GM19025 (cell line): ENCODE measurements at regions not wholly inside any gene's neighbourhood (a gene's known extent, or its start where the extent isn't known, plus 50 kb on each side); places are given as distances from the start of the nearest gene placed in this dataset.

Experiments used
- ATAC-seq: cut with Tn5 transposase; IDR thresholded peaks from one replicate; pipeline ENCODE4 v1.9.1; 2021; ENCODE audit warnings: mild to moderate bottlenecking, low read depth, moderate library complexity; ENCODE audit not compliant: unreplicated experiment

- no peak for ATAC-seq
Measured at GRCh38 chr10:131644864-131645658, 255.7 kb upstream of the PPP2R2D start.

- ATAC-seq = no peak
Measured at GRCh38 chr10:131645756-131646155, 255.1 kb upstream of the PPP2R2D start.

- no peak for ATAC-seq
Measured at GRCh38 chr10:131646551-131647525, 254.0 kb upstream of the PPP2R2D start.

- ATAC-seq = no peak
Measured at GRCh38 chr10:131647789-131648188, 253.0 kb upstream of the PPP2R2D start.

- ATAC-seq = no peak
Measured at GRCh38 chr10:131648386-131649020, 252.3 kb upstream of the PPP2R2D start.

- ATAC-seq = no peak
Measured at GRCh38 chr10:131649617-131650016, 251.2 kb upstream of the PPP2R2D start.

GRCh38 chr10:131650169-131650705 lies 250.6 kb upstream of the PPP2R2D start:
- no peak for ATAC-seq

- ATAC-seq = no peak
Measured at GRCh38 chr10:131650771-131651673, 249.8 kb upstream of the PPP2R2D start.

- ATAC-seq = no peak
Measured at GRCh38 chr10:131651674-131652437, 249.0 kb upstream of the PPP2R2D start.

- no peak for ATAC-seq
Measured at GRCh38 chr10:131652438-131653139, 248.2 kb upstream of the PPP2R2D start.

- ATAC-seq = no peak
Measured at GRCh38 chr10:131653140-131653539, 247.7 kb upstream of the PPP2R2D start.

- no peak for ATAC-seq
Measured at GRCh38 chr10:131653554-131654470, 247.0 kb upstream of the PPP2R2D start.

- ATAC-seq = no peak
Measured at GRCh38 chr10:131654471-131655087, 246.2 kb upstream of the PPP2R2D start.

- ATAC-seq = no peak
Measured at GRCh38 chr10:131655101-131655849, 245.5 kb upstream of the PPP2R2D start.

GRCh38 chr10:131656009-131656408 lies 244.8 kb upstream of the PPP2R2D start:
- no peak for ATAC-seq

- no peak for ATAC-seq
Measured at GRCh38 chr10:131656431-131656841, 244.4 kb upstream of the PPP2R2D start.
